Prostate gland (tissue), 2 donors: ENCODE measurements at regions not wholly inside any gene's neighbourhood (a gene's known extent, or its start where the extent isn't known, plus 50 kb on each side); places are given as distances from the start of the nearest gene placed in this dataset.

ENCODE experiments used
- POLR2AphosphoS5 ChIP-seq: sonication (generic); formaldehyde crosslinking; IDR thresholded peaks from one replicate; pipeline ENCODE4 v1.6.1; 2017; ENCODE audit warnings: antibody characterized with exemption
- TF ChIP-seq, protein P1 (sequence below), 4 experiments: fragments of 200-600 bp in 2 of 4; fragments of 450-650 bp in 2 of 4; sonication (generic) in 2 of 4; IDR thresholded peaks; 1 replicate in 3 of 4; 2 replicates in 1 of 4; pipeline ENCODE4 v1.5.1; 2016 to 2019; ENCODE audit warnings: antibody characterized with exemption in 4 of 4, mild to moderate bottlenecking in 2 of 4, moderate library complexity in 2 of 4

DNA sequence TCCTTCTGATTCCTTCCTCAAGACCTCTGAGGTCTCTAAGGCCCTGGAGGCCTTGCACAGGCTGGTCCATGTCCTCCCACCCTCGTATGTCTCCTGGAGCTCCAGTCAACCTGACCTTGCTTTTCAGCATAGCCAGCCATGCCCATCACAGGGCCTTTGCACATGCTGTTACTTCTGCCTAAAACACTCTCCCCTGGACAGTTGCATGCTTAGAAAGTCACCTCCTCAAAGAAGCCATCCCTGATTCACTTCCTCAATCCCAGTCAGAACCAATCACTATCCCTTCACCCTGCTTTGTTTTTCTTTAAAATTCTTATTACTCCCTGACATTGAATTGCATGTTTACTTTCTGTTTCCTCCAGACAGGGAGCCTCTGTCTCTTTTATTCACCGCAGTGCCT, 322.1 kb upstream of the CCL2 start:
- TF ChIP-seq, protein P1, sequence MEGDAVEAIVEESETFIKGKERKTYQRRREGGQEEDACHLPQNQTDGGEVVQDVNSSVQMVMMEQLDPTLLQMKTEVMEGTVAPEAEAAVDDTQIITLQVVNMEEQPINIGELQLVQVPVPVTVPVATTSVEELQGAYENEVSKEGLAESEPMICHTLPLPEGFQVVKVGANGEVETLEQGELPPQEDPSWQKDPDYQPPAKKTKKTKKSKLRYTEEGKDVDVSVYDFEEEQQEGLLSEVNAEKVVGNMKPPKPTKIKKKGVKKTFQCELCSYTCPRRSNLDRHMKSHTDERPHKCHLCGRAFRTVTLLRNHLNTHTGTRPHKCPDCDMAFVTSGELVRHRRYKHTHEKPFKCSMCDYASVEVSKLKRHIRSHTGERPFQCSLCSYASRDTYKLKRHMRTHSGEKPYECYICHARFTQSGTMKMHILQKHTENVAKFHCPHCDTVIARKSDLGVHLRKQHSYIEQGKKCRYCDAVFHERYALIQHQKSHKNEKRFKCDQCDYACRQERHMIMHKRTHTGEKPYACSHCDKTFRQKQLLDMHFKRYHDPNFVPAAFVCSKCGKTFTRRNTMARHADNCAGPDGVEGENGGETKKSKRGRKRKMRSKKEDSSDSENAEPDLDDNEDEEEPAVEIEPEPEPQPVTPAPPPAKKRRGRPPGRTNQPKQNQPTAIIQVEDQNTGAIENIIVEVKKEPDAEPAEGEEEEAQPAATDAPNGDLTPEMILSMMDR (IDR thresholded peaks at IDR 0.05) = no peak
- TF ChIP-seq POLR2AphosphoS5 = no peak
